Esophagus squamous epithelium (tissue), 5 donors: ENCODE measurements at regions not wholly inside any gene's neighbourhood (a gene's known extent, or its start where the extent isn't known, plus 50 kb on each side); places are given as distances from the start of the nearest gene placed in this dataset.

Experiments
- DNase-seq: peaks from one replicate; lab custom pipeline; 2025; lab: John Stamatoyannopoulos, UW
- H3K27ac ChIP-seq, 4 donors: fragments of 200-600 bp; sonication (generic); one replicate each; pipeline ENCODE4 v1.5.1; 2016 to 2019; ENCODE audit warnings: mild to moderate bottlenecking in 1 of 4
- H3K27me3 ChIP-seq, 4 donors: fragments of 200-600 bp; sonication (generic); 1 replicate in 3 of 4; 2 replicates in 1 of 4; pipeline versions ENCODE4 v1.5.1 to v1.6.0; 2017 to 2021; ENCODE audit warnings: antibody characterized with exemption in 1 of 4
- H3K36me3 ChIP-seq, 3 donors: fragments of 200-600 bp; sonication (generic); one replicate each; pipeline ENCODE4 v1.5.1; 2016 to 2019
- H3K4me1 ChIP-seq, 3 donors: fragments of 200-600 bp; sonication (generic); one replicate each; pipeline ENCODE4 v1.5.1; 2017 to 2019
- H3K4me3 ChIP-seq, 4 donors: fragments of 200-600 bp; sonication (generic); 1 replicate in 3 of 4; 2 replicates in 1 of 4; pipeline ENCODE4 v1.5.1; 2016 to 2019; ENCODE audit warnings: mild to moderate bottlenecking in 2 of 4, moderate library complexity in 1 of 4
- H3K9me3 ChIP-seq, 3 donors: fragments of 200-600 bp; sonication (generic); one replicate each; pipeline ENCODE4 v1.5.1; 2016 to 2019
- POLR2A ChIP-seq, 4 donors: fragments of 450-650 bp; IDR thresholded peaks; one replicate each; pipeline ENCODE4 v1.6.1; 2017; ENCODE audit warnings: antibody characterized with exemption in 4 of 4, mild to moderate bottlenecking in 4 of 4, moderate library complexity in 3 of 4
- WGBS, 2 donors: methylation state at CpG; one replicate each; pipeline ENCODE4 v1.1.5; 2018; 5-methylcytosine and 5-hydroxymethylcytosine counted together
- intact Hi-C: fragments of 100-400 bp; cut with DNase I; formaldehyde crosslinking; loops from one replicate; pipeline ENCODE4 v1.15.0; 2022
- TF ChIP-seq, protein P1 (sequence below), 6 experiments: fragments of 450-650 bp in 4 of 6; fragments of 200-600 bp in 2 of 6; sonication (generic) in 2 of 6; IDR thresholded peaks; one replicate each; pipeline ENCODE4 v1.5.1; 2016 to 2019; ENCODE audit warnings: antibody characterized with exemption in 6 of 6, mild to moderate bottlenecking in 4 of 6, moderate library complexity in 4 of 6
- donor health status: DM: yes; HTN: yes; CAD: no.

DNA sequence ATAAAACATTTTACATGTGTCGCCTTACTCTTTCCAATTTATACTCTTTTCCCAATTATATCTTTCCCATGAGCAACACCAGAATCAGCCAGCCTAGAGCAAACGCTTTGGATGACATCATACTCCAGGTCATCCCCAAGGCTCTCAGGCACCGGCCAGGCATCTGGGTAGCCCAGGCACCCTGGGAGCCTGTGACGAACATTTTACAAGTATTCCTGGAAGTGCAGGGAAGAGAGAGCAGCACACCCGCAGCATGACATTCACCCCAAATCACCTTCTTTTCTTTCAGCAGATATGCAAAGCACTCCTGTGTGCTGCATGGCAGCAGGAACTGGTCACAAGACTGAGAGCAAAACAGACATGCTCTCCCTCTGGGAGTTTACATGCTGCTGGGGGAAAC lies 75.7 kb upstream of the SMIM23 start:
- peaks cover 0 to 3% (median 0%) of the 10 kb centered on the region in 3 donors for H3K4me1 ChIP-seq
- no peak overlapping the region for H3K27ac ChIP-seq
- H3K9me3 ChIP-seq = no peaks in the 10 kb centered on the region
- no peaks in the 10 kb centered on the region for H3K36me3 ChIP-seq
- H3K27me3 ChIP-seq = peaks cover 0 to 8% (median 0%) of the 10 kb centered on the region in 4 donors
- WGBS, 2 donors = 75 to 82% methylated on average over 4 to 5 of the region's 5 CpGs
- TF ChIP-seq POLR2A (IDR thresholded peaks at IDR 0.05) = no peak
- TF ChIP-seq, protein P1, sequence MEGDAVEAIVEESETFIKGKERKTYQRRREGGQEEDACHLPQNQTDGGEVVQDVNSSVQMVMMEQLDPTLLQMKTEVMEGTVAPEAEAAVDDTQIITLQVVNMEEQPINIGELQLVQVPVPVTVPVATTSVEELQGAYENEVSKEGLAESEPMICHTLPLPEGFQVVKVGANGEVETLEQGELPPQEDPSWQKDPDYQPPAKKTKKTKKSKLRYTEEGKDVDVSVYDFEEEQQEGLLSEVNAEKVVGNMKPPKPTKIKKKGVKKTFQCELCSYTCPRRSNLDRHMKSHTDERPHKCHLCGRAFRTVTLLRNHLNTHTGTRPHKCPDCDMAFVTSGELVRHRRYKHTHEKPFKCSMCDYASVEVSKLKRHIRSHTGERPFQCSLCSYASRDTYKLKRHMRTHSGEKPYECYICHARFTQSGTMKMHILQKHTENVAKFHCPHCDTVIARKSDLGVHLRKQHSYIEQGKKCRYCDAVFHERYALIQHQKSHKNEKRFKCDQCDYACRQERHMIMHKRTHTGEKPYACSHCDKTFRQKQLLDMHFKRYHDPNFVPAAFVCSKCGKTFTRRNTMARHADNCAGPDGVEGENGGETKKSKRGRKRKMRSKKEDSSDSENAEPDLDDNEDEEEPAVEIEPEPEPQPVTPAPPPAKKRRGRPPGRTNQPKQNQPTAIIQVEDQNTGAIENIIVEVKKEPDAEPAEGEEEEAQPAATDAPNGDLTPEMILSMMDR (IDR thresholded peaks at IDR 0.05) = no peak
- H3K4me3 ChIP-seq = no peak overlapping the region
- no peak for DNase-seq
- intact Hi-C loops = no loop called here

- TF ChIP-seq, protein P1 (IDR thresholded peaks at IDR 0.05) = no peak
- TF ChIP-seq POLR2A (IDR thresholded peaks at IDR 0.05) = no peak
- H3K27me3 ChIP-seq = peaks cover 0 to 4% (median 0%) of the 10 kb centered on the region in 4 donors
- H3K27ac ChIP-seq = no peak overlapping the region
- intact Hi-C loops = no loop called here
- DNase-seq = no peak
- no peaks in the 10 kb centered on the region for H3K9me3 ChIP-seq
- H3K4me3 ChIP-seq = no peak overlapping the region
- 87 to 90% methylated on average over 5 of the region's 5 CpGs for WGBS, 2 donors
- H3K36me3 ChIP-seq = no peaks in the 10 kb centered on the region
- H3K4me1 ChIP-seq = peaks cover 0 to 3% (median 0%) of the 10 kb centered on the region in 3 donors
Observed at GRCh38 chr5:171710451-171711024, 75.1 kb upstream of the SMIM23 start.

- intact Hi-C loops = no loop called here
- no peaks in the 10 kb centered on the region for H3K9me3 ChIP-seq
- no peak for DNase-seq
- no peak overlapping the region for H3K4me3 ChIP-seq
- peaks cover 0 to 8% (median 0%) of the 10 kb centered on the region in 4 donors for H3K27me3 ChIP-seq
- TF ChIP-seq POLR2A (IDR thresholded peaks at IDR 0.05) = no peak
- TF ChIP-seq, protein P1 (IDR thresholded peaks at IDR 0.05) = no peak
- H3K36me3 ChIP-seq = no peaks in the 10 kb centered on the region
- H3K27ac ChIP-seq = no peak overlapping the region
- peaks cover 0 to 3% (median 0%) of the 10 kb centered on the region in 3 donors for H3K4me1 ChIP-seq
- 83 to 84% methylated on average over 5 to 6 of the region's 6 CpGs for WGBS, 2 donors
Observed at GRCh38 chr5:171711571-171711970, 74.0 kb upstream of the SMIM23 start.

GRCh38 chr5:171712616-171713015 lies 73.0 kb upstream of the SMIM23 start:
- TF ChIP-seq POLR2A (IDR thresholded peaks at IDR 0.05) = no peak
- TF ChIP-seq, protein P1 (IDR thresholded peaks at IDR 0.05) = no peak
- no peaks in the 10 kb centered on the region for H3K36me3 ChIP-seq
- peaks cover 0 to 3% (median 0%) of the 10 kb centered on the region in 3 donors for H3K4me1 ChIP-seq
- H3K4me3 ChIP-seq = no peak overlapping the region
- no peaks in the 10 kb centered on the region for H3K9me3 ChIP-seq
- H3K27ac ChIP-seq = no peak overlapping the region
- WGBS, 2 donors = 33 to 34% methylated on average over 4 of the region's 4 CpGs
- peaks cover 0 to 13% (median 0%) of the 10 kb centered on the region in 4 donors for H3K27me3 ChIP-seq
- no peak for DNase-seq
- intact Hi-C loops = no loop called here

- peaks cover 0 to 3% (median 0%) of the 10 kb centered on the region in 3 donors for H3K4me1 ChIP-seq
- no peaks in the 10 kb centered on the region for H3K9me3 ChIP-seq
- H3K27ac ChIP-seq = no peak overlapping the region
- intact Hi-C loops = no loop called here
- H3K4me3 ChIP-seq = no peak overlapping the region
- WGBS, 2 donors = 52 to 65% methylated on average over 2 of the region's 2 CpGs
- no peak for DNase-seq
- no peaks in the 10 kb centered on the region for H3K36me3 ChIP-seq
- H3K27me3 ChIP-seq = peaks cover 0 to 18% (median 0%) of the 10 kb centered on the region in 4 donors
- TF ChIP-seq, protein P1 (IDR thresholded peaks at IDR 0.05) = no peak
- TF ChIP-seq POLR2A (IDR thresholded peaks at IDR 0.05) = no peak
Observed at GRCh38 chr5:171713152-171713551, 72.5 kb upstream of the SMIM23 start.
